ENCODE measurements at regions not wholly inside any gene's neighbourhood (a gene's known extent, or its start where the extent isn't known, plus 50 kb on each side); places are given as distances from the start of the nearest gene placed in this dataset.
"Not testable (repeated sequence)": the region's sequence is repeated elsewhere in the genome, so short reads cannot be mapped to it uniquely, and the experiment has no call there.

DNA sequence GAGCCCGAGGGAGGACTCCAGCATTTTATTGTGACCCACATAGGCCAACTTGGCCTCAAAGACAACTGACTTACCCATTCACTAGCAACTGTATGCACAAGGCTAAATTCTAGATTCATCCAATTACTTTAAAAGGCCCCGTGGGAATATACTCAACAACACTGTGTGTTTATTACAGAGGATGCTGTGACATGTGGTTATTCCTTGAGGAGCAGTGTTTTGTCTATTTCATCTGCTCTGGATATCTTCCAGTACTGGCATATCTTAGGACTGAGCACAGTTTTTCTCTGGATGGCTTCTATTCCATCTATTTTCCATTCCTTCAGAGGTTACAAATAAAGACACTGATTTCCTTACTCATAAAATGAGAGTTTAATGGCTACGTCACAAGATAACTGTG is 87.2 kb upstream of the KRAS start:
- DNase-seq (ENCODE audit: low read depth in 2 of 2): no peak

DNA sequence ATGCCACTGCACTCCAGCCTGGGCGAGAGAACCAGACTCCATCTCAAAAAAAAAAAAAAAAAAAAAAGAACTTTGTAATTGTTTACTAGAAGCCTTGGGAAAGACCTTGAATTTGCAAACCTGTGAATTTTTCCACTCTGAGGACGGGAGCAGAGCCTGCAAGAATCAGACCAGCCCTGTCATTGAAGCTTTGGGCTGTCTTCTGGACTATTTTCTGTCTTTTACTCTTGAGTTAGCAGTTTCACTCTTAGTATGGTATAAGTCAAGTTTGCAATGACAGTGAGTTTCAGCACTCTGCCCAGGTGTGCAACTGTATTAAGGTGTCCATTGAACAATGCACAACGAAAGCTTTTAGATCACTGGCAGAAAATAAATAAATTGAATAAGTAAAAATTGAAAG is 81.4 kb upstream of the KRAS start:
- DNase-seq (ENCODE audit: low read depth in 2 of 2): no peak

DNA sequence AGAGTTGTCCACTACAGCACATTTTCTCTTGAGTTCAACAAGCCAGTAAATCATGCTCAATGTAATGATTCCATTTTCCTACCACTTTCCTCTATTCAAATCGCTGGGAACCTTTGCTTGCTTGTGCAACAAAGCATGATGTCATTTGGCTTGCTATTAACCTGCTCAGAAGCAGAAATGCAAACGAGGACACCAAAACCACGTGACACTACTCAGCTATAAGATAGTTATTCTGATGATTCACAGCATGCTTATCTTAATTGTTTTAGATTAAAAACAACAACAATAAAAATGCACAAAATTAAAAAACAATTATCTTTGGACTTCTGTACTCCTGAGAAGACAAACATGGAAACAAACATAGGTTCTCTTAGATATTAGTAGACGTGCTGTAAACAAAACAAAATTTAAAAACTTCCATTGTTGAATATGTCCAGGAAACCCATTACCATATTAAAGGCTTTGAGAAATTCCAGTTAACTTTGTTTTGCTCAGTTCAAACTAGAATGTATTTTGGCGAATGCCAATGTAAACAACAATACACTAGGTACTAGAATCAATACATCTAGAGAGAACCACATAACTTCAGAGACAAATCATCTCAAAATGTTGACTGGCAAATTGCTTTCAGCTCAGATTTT is 77.5 kb upstream of the KRAS start:
- peak; percentile 84 to 94 for DNase-seq (ENCODE audit: low read depth in 2 of 2)

DNA sequence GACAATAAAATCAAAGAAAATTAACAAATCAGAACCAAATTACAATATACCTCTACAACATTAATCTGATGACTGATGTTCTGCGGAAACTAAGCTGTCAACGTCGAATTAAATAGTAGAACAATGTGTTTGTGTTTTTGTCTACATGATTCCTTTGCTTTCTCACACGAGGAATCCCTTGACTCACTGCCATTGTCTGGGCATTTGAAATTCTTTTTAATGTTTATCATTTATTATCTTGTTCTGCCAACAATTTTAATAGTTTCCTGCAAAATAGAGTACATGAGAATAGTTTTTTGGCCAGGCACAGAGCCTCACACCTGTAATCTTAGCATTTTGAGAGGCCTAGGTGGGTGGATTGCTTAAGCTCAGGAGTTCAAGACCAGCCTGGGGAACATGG is 76.6 kb upstream of the KRAS start:
- DNase-seq (ENCODE audit: low read depth in 2 of 2): peak; percentile 90 to 91

DNA sequence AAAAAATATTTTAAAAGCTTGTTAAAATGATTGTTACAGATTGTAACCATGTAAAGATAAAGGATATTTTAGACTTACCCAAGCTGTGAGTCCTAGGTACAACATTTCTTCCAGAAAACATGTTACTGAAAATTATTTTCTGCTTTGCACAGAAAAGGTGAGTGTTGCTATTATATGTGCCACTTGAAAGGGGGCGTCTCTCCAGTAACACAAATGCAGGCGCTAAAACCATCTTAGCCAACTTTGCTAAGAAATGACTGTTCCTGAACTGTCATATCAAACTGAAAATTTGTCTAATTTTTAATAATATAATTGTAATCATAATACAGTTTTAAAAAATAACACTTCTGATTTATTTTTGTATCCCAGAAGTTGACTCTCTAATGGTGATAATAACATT is 75.6 kb upstream of the KRAS start:
- no peak for DNase-seq (ENCODE audit: low read depth in 2 of 2)

DNA sequence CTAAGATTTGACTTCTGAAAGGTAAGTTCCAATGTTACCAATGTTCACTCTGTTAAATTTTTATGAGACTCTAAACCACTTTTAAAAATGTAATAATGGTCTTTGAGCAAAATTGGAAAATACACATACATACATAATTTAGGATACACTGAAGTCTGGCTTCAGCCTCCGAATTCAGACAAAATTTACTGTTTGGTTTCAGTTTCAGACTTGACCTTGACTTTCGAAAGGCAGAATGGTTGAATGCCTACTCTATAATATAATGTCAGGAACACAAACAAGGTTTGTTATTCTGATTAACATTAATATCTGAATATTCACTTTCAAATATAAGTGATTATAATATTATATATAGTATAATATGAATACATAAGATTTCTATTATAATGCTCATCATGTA is 74.1 kb upstream of the KRAS start:
- no peak for DNase-seq (ENCODE audit: low read depth in 2 of 2)

DNA sequence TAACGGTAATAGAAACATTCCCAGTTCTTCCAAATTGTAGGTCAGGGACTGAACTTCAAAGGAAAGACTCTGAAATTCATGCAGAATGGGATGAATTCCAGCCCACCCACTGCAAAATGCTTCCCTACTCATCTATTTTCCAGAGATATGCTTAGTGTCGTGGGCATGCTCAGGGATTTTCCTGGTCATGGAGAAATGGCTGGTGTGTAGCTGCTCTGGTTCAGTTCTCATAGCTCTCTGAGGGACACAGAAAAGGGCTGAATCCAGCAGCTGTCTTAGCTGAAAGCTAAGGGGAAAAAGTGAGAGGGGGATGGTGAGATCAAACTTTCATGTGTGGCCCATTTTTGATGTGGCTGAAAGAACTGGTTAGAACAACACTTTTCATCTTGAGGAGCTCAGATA is 72.9 kb upstream of the KRAS start:
- DNase-seq (ENCODE audit: low read depth in 2 of 2): peak in 1 of 2 donors; percentile 34

DNA sequence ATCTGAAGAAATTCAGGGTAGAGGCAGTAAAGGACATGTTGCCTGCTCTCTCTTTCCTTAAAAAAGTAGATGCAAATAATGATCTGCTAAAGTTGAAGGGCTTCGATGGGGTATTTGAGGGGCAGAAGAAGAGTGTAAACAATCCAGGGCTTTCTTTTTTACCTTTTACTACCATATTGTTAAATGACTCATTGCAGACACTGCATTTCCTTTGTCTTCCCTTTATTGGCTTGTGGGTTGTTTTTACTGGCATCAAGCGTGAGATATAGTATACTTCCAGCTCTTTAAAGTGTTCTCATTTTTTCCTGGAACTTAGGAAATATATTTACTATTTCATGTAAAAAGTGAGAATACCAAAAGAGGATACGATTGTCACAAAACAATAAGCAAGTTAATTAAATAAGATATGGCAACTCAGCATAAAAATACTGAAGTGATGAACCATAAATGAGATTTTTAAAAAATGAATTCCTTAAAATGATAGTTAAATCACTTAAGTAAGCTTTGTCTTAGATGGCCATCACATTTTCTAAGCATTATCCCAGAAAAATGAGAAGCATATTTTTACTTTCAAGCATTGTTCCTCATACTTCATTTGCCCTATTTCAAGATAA is 72.3 kb upstream of the KRAS start:
- DNase-seq (ENCODE audit: low read depth in 2 of 2): peak; percentile 77 to 88

DNA sequence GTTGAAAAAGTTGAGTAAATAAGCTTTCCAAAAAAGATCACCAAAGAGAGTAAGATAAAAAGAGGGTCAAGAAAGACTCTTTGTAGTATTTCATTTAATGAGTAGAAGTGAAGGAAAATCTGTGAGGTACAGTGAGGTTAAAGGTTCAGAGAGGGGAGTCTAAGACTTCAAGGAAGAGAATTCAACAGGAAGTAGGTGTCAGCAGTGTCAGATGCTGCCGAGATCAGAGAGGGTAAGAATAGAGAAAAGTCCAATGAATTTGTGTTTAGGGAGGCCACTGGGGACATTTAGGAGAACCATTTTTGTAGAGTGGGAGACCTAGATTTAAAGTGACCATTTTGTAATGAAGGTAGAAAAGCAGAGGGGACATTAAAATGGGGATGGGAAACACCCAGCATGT is 71.6 kb upstream of the KRAS start:
- no peak for DNase-seq (ENCODE audit: low read depth in 2 of 2)

DNA sequence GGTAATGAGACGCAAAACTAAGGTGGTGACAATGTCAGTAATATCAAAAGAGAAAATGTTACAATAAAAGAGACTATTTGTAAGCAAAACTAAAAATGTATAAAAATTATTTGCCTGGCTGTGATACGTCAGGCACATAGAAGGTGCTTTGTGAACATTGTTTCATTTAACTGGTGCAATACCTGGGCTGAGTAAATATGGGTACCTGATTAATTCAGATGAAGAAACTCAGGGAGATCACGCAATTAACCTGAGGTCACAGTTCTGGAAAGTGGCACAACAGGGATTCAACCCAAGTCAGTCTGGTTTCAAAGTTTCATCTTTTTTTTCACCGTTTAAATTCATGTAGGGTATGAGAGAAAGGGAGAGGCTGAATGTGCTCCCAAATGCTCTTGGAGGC is 71.0 kb upstream of the KRAS start:
- no peak for DNase-seq (ENCODE audit: low read depth in 2 of 2)

DNA sequence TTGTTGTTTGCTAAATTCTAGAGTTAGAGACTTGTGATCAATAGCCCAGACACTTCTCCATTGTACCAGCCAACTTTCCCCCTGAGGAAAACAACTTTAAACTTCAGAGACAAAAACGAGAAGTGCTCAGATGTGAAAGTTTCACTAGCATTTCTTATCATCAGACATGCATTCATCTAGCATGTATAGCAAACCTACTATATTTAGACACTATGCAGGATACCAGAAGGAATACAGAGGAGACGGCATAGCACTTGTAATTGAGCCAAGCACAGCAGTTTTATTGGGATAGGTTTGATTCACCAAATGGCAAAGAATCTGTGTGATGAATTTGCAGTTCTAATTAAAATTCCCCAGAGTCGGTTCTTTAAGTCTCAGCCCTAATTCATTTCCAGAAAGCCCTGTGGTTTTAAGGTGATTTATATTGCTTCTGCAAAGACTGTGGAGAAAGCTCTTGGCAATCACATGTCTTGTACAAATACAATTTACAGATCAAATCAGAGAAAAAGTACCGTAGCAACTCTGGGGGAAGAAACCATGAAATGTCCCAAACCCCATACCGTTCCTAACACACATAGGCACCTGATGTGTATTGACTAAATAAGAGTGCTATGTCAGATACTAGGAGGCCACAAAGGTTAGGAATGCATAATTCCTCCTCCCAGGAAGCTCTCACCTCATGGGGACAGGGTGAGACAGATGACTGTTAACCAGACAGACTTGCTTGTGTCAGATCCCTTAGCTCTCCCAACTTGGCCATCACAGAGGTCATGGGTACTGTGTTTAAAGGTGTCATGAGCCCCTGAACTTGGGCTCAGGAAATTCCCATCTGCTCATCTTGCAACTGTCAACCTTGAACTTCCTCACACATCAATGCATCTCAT is 69.6 kb upstream of the KRAS start:
- DNase-seq (ENCODE audit: low read depth in 2 of 2): no peak

DNA sequence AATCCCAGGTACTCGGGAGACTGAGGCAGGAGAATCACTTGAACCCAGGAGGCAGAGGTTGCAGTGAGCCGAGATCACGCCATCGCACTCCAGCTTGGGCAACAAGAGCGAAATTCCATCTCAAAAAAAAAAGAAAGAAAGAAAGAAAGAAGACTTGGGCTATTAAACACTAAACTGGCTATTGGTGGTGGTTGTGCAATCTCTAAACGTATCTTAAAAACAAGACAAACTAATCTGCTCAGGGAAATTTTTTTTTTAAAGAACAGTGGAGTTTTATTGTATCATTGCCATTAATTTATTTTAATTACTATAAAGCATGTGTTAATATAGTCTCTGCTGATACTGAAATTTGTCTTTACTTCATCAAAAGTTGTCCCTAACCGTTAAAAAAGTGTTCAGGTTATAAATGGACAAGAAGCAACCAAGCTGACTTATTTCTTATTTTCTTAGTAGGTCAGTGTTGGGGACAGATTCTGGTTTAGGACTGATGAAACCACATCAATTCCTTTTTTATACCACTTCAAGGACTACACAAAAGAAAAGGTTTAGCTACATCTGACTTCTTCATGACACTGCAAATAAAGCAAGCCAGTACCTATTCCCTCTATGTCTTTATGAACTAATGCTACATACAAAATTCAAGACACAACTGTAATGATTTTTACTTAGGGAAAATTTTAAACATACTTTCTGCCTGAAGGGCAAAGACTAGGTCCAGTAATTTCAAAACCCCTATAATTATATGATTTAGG is 68.7 kb upstream of the KRAS start:
- DNase-seq (ENCODE audit: low read depth in 2 of 2): no peak

DNA sequence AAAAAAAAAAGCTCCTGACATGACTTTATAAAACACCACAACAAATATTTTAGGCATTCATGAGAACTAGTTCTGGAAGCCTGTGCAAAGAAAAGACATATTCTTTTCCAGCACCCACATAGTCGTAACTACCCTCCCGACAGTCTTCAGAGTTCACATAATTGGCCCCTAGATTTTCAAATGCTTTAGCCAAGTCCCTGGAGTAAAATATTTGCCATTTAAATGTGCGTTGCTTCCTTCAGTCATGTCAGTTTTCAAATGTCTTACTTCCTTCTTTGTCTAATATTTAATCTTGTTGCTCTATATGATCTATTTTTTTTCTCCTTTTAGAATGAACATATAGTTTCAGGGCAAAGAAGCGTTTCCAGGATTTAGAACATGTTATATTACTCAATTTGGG is 66.8 kb upstream of the KRAS start:
- DNase-seq (ENCODE audit: low read depth in 2 of 2): no peak

DNA sequence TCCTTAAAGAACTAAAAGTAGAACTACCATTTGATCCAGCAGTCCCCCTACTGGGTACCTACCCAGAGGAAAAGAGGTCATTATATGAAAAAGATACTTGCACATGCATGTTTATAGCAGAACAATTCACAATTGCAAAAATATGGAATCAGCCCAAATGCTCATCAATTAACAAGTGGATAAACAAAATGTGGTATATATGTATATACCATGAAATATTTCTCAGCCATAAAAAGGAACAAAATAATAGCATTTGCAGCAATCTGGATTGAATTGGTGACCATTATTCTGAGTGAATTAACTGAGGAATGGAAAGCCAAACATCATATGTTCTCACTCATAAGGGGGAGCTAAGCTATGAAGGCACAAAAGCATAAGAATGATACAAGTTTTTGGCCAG is 64.7 kb upstream of the KRAS start:
- DNase-seq (ENCODE audit: low read depth in 2 of 2): no peak

DNA sequence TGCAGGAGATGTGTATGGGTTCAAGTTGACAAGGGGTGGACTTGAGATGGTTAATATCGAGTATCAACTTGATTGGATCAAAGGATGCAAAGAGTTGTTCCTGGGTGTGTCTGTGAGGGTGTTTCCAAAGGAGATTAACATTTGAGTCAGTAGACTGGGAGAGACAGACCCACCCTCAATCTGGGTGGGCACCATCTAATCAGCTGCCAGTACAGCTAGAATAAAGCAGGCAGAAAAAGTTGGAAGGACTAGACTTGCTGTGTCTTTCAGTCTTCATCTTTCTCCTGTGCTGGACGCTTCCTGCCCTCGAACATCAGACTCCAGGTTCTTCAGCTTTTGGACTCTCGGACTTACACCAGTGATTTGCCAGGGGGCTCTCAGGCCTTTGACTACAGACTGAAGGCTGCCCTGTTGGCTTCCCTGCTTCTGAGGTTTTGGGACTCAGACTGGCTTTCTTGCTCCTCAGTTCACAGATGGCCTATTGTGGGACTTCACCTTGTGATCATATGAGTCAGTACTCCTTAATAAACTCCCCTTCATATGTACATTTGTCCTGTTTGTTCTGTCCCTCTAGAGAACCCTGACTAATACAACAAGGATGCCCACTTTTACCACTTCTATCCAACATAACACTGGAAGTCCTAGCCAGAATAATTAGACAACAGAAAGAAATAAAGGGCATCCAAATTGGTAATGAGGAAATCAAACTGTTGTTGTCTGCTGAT is 62.7 kb upstream of the KRAS start:
- DNase-seq (ENCODE audit: low read depth in 2 of 2): not testable (repeated sequence)

DNA sequence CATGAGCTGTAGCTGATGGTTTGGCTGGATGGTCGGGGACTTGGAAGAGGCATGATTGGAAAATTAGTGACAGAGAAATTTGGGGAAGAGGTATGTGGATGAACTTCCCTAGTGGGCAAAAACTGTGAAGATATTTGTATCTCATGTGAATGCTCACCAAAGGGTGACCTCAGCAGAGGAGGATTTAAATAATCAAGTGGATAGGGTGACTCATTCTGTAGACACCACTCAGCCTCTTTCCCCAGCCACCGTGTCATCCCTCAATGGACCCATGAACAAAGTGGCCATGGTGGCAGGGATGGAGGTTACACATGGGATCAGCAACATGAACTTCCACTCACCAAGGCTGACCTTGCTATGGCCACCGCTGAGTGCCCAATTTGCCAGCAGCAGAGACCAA is 60.8 kb upstream of the KRAS start:
- no peak for DNase-seq (ENCODE audit: low read depth in 2 of 2)

DNA sequence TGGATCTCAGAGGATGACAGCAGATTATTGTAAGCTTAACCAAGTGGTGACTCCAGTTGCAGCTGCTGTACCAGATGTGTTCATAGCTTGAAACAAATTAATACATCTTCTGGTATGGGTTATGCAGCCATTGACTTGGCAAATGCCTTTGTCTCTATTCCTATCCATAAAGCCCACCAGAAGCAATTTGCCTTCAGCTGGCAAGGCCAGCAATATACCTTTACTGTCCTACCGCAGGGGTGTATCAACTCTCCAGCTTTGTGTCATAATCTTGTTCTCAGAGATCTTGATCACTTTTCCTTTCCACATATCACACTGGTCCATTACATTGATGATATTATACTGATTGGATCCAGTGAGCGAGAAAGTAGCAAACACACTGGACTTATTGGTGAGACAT is 59.3 kb upstream of the KRAS start:
- DNase-seq (ENCODE audit: low read depth in 2 of 2): not testable (repeated sequence)

DNA sequence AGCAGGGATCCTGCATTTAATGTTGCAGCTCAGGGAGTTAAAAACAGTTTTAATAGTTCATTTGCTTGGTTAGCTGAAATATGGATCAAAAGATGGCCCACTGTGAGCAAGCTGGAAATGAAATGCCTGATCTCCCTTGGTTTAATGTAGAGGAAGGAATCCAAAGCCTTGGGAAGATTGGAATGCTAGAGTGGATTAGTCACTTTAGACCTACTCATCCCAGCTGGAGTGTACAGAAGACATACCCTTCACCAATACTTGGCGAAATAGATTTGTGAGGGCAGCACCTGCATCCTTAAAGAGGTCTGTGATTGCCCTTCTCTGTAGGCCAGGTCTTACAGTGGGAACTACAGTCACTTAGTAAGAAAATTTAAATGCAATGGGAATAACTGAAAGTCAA is 58.0 kb upstream of the KRAS start:
- DNase-seq (ENCODE audit: low read depth in 2 of 2): no peak

DNA sequence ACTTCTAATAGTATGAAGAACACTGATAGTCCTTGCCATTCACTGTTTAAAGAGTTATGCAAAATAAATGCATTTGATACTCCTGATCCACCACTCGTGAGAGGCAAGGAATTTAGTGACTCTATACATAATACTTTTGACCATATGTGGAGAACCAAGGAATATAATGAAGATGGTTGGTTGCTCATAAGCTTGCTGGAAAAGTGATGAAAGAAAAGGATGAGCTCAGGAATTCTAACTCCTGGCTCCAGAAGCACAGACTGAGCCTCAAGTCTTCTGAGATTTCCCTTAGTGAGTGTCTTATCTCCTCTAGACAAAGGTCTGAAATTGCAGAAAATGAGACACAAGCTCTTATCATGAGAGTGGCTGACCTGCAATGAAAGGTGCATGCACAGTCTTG is 57.1 kb upstream of the KRAS start:
- no peak for DNase-seq (ENCODE audit: low read depth in 2 of 2)

DNA sequence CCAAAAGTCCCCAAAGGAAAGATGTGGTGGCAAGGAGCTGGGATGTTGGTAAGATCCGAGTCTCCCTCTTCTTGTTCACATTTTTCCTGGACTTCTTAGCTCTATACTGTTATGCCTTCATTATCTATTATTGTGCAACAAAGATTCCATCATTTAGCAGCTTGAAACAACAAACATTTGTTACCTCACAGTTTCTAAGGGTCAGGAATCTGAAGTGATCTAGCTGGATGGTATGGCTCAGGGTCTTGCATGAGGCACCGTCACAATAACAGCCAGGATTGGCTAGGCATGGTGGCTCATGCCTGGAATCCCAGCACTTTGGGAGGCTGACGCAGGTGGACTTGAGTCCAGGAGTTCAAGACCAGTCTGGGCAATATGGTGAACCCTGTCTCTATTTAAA is 51.1 kb upstream of the KRAS start:
- no peak for DNase-seq (ENCODE audit: low read depth in 2 of 2)
